K562 (cell line): ENCODE measurements at regions not wholly inside any gene's neighbourhood (a gene's known extent, or its start where the extent isn't known, plus 50 kb on each side); places are given as distances from the start of the nearest gene placed in this dataset.

Source experiments
- ATAC-seq: fragments of 200-7000 bp; cut with Tn5 transposase; 3 replicates; pipeline ENCODE4 v1.9.1; 2020; ENCODE audit warnings: moderate library complexity
- BruUV-seq: library from RNA; stranded (reverse); fragments of 400-500 nt; replicated peaks from 2 replicates; lab custom pipeline; 2021; lab: Mats Ljungman, UMichigan
- CTCF ChIA-PET: fragments of 300-600 bp; formaldehyde crosslinking; extraction: SDS; loops from one replicate; lab custom pipeline; 2021; ENCODE audit warnings: low intra/inter-chr PET ratio; lab: Yijun Ruan, JAX
- POLR2A ChIA-PET: fragments of 300-600, 350-650 bp; sonication (Branson Sonifier 250); formaldehyde crosslinking; extraction: SDS; loops from one replicate; lab custom pipeline; 2021; ENCODE audit warnings: antibody characterized with exemption, inconsistent platforms; lab: Yijun Ruan, JAX
- DNase-seq, 4 experiments: peaks; one replicate each; pipeline versions ENCODE4 v3.0.0 to v3.0.0-alpha.2; 2011 to 2018; ENCODE audit warnings: low spot score in 3 of 4, mixed read lengths in 3 of 4; ENCODE audit errors: extremely low read depth in 1 of 4
- FAIRE-seq: peaks from 2 replicates; lab custom pipeline; 2011; peaks lifted over from hg19 to GRCh38; lab: Jason Lieb, UNC
- H2AFZ ChIP-seq: 2 replicates; pipeline ENCODE4 v1.6.0; 2011; ENCODE audit warnings: low read depth, low read length, control low read depth, inconsistent platforms
- H3K27ac ChIP-seq: fragments of 200-600 bp; 3 replicates; pipeline ENCODE4 v1.8.0; 2011; ENCODE audit warnings: low read depth, mild to moderate bottlenecking, control low read depth, inconsistent platforms, low read length, moderate library complexity, mixed read lengths; ENCODE audit errors: extremely low read depth
- H3K27me3 ChIP-seq, 2 experiments: fragments of 300-600 bp in 1 of 2; 2 replicates in 1 of 2; 3 replicates in 1 of 2; pipeline versions ENCODE4 v1.6.0 to v1.8.0; 2011; ENCODE audit warnings: inconsistent platforms in 2 of 2, low read length in 2 of 2, mild to moderate bottlenecking in 1 of 2, mixed read lengths in 1 of 2, moderate library complexity in 1 of 2; ENCODE audit not compliant: control insufficient read depth in 2 of 2, insufficient read depth in 2 of 2
- H3K36me3 ChIP-seq: fragments of 300-600 bp; 3 replicates; pipeline ENCODE4 v1.8.0; 2011; ENCODE audit warnings: mild to moderate bottlenecking, low read length, inconsistent platforms; ENCODE audit not compliant: control insufficient read depth, insufficient read depth
- H3K4me1 ChIP-seq, 2 experiments: fragments of 200-600 bp in 1 of 2; replicated peaks in 1 of 2; 2 replicates in 1 of 2; 3 replicates in 1 of 2; pipeline versions ENCODE4 v1.5.1 to v1.8.0; 2011; ENCODE audit warnings: inconsistent platforms in 2 of 2, low read length in 2 of 2, mild to moderate bottlenecking in 1 of 2, mixed read lengths in 1 of 2, moderate library complexity in 1 of 2; ENCODE audit not compliant: control insufficient read depth in 2 of 2, insufficient read depth in 2 of 2
- H3K4me2 ChIP-seq: 2 replicates; pipeline ENCODE4 v1.6.1; 2011; ENCODE audit warnings: low read length, control low read depth, inconsistent platforms, mixed read lengths; ENCODE audit not compliant: insufficient read depth
- H3K4me3 ChIP-seq: fragments of 200-600 bp; sonication (generic), shearing (Covaris generic); 2 replicates; pipeline ENCODE4 v1.5.1; 2016; ENCODE audit warnings: control low read depth, inconsistent platforms
- H3K79me2 ChIP-seq: fragments of 200-600 bp; 3 replicates; pipeline ENCODE4 v1.8.0; 2011; ENCODE audit warnings: low read length, inconsistent platforms; ENCODE audit not compliant: control insufficient read depth, insufficient read depth
- H3K9ac ChIP-seq, 2 experiments: 2 replicates each; pipeline versions ENCODE4 v1.6.0 to v1.6.1; 2011; ENCODE audit warnings: low read depth in 2 of 2, low read length in 2 of 2, control low read depth in 1 of 2, inconsistent platforms in 1 of 2, mild to moderate bottlenecking in 1 of 2, mixed read lengths in 1 of 2; ENCODE audit not compliant: insufficient read depth in 1 of 2
- H3K9me1 ChIP-seq: one replicate; pipeline ENCODE4 v1.6.0; 2011; ENCODE audit warnings: inconsistent platforms, mild to moderate bottlenecking, low read length, moderate library complexity; ENCODE audit not compliant: control insufficient read depth, insufficient read depth
- H3K9me3 ChIP-seq: replicated peaks from 2 replicates; pipeline ENCODE4 v1.5.1; 2011; ENCODE audit warnings: low read depth, low read length, inconsistent platforms; ENCODE audit not compliant: control insufficient read depth, insufficient read depth
- H4K20me1 ChIP-seq: replicated peaks from 2 replicates; pipeline ENCODE4 v1.6.1; 2011; ENCODE audit warnings: low read length, inconsistent platforms, mixed read lengths; ENCODE audit not compliant: control insufficient read depth, insufficient read depth
- EP300 ChIP-seq: IDR thresholded peaks from 2 replicates; pipeline ENCODE4 v1.6.1; 2012; ENCODE audit warnings: low read length, improper control_type of control experiment
- HNRNPH1 ChIP-seq: fragments of 200-400 bp; formaldehyde crosslinking; optimal IDR thresholded peaks from 2 replicates; pipeline ENCODE3; 2017; ENCODE audit warnings: low read depth, mild to moderate bottlenecking, low read length, moderate library complexity
- KAT7 ChIP-seq: sonication (generic); formaldehyde crosslinking; IDR thresholded peaks from 2 replicates; pipeline ENCODE4 v1.8.0; 2022; ENCODE audit warnings: missing genetic modification reagents, mild to moderate bottlenecking, borderline replicate concordance
- MEIS2 ChIP-seq: fragments of 450-650 bp; IDR thresholded peaks from 2 replicates; pipeline ENCODE4 v1.6.1; 2014; ENCODE audit warnings: mild to moderate bottlenecking; ENCODE audit not compliant: partially characterized antibody
- PTRF ChIP-seq: fragments of 450-650 bp; IDR thresholded peaks from 2 replicates; pipeline ENCODE4 v1.6.1; 2016; ENCODE audit warnings: mild to moderate bottlenecking, missing genetic modification characterization, missing compliant biosample characterization
- SMARCC2 ChIP-seq: fragments of 450-650 bp; IDR thresholded peaks from 2 replicates; pipeline ENCODE4 v1.6.1; 2017; ENCODE audit warnings: antibody characterized with exemption, moderate library complexity, mild to moderate bottlenecking, low read depth
- SRSF1 ChIP-seq: fragments of 200-400 bp; formaldehyde crosslinking; IDR thresholded peaks from 2 replicates; pipeline ENCODE4 v1.6.1; 2017; ENCODE audit warnings: mild to moderate bottlenecking, low read depth, low read length, moderate library complexity
- TRIM28 ChIP-seq: fragments of 450-650 bp; IDR thresholded peaks from 2 replicates; pipeline ENCODE4 v1.6.1; 2017
- XRCC5 ChIP-seq: fragments of 200-400 bp; formaldehyde crosslinking; IDR thresholded peaks from 2 replicates; pipeline ENCODE4 v1.6.1; 2017; ENCODE audit warnings: low read depth, mild to moderate bottlenecking, low read length
- YBX1 ChIP-seq: fragments of 450-650 bp; IDR thresholded peaks from 2 replicates; pipeline ENCODE4 v1.7.1; 2016; ENCODE audit warnings: mild to moderate bottlenecking
- ZBTB49 ChIP-seq: sonication (generic); formaldehyde crosslinking; IDR thresholded peaks from 2 replicates; pipeline ENCODE4 v1.8.0; 2022; ENCODE audit warnings: missing genetic modification reagents, mild to moderate bottlenecking, borderline replicate concordance
- ZNF354B ChIP-seq: fragments of 250-450 bp; sonication (Bioruptor Pico); IDR thresholded peaks from 2 replicates; pipeline ENCODE4 v1.4.0; 2020
- WGBS: fragments of 100-300 bp; shearing (Covaris generic); methylation state at CpG from one replicate; pipeline ENCODE4 v1.1.6; 2016; ENCODE audit warnings: low coverage, mixed read lengths; ENCODE audit not compliant: insufficient coverage; ENCODE audit errors: missing lambda C conversion rate; 5-methylcytosine and 5-hydroxymethylcytosine counted together
- in situ Hi-C: fragments of 300-500 bp; cut with MboI; formaldehyde crosslinking; loops from 4 replicates; pipeline ENCODE4 v1.15.0; 2018; ENCODE audit warnings: inconsistent platforms, mixed read lengths
- intact Hi-C: fragments of 100-400 bp; cut with micrococcal nuclease; formaldehyde crosslinking; loops from 2 replicates; pipeline ENCODE4 v1.14.2; 2022
- TF ChIP-seq, protein P1 (sequence below): fragments of 200-800 bp; sonication (Bioruptor generic); IDR thresholded peaks from 2 replicates; pipeline ENCODE4 v1.6.1; 2017; ENCODE audit warnings: missing genetic modification characterization, missing compliant biosample characterization

GRCh38 chr4:60663769-60664168 lies 536.4 kb upstream of the ADGRL3 start:
- 2% methylated on average over 4 of the region's 4 CpGs for WGBS
- Histone ChIP-seq H3K27ac (no peak overlapping the region), H2AFZ (no peak overlapping the region), H4K20me1 (no peaks in the 10 kb centered on the region), H3K9me1 (no peaks in the 10 kb centered on the region), H3K4me2 (no peak overlapping the region), H3K9ac (no peak overlapping the region), H3K9me3 (no peaks in the 10 kb centered on the region), H3K27me3 (no peaks in the 10 kb centered on the region), H3K36me3 (no peaks in the 10 kb centered on the region), H3K4me1 (no peaks in the 10 kb centered on the region), H3K79me2 (no peaks in the 10 kb centered on the region), H3K4me3 (no peak overlapping the region)
- no peak for FAIRE-seq
- BruUV-seq: no TSS peak
- ChIA-PET POLR2A (no interaction called here), CTCF (no interaction called here)
- no peak for ATAC-seq
- TF ChIP-seq EP300 (no peak), KAT7 (CRISPR knock-in tag) (no peak)
- in situ Hi-C loops (no loop called here), intact Hi-C loops (no loop called here)
- no peak for DNase-seq

GRCh38 chr4:60682901-60683300 lies 517.2 kb upstream of the ADGRL3 start:
- POLR2A ChIA-PET: no interaction called here
- H3K27me3 ChIP-seq: no peaks in the 10 kb centered on the region
- H4K20me1 ChIP-seq: no peaks in the 10 kb centered on the region
- DNase-seq (no peak), ATAC-seq (no peak), FAIRE-seq (no peak)
- no peaks in the 10 kb centered on the region for H3K9me1 ChIP-seq
- CTCF ChIA-PET: no interaction called here
- H3K4me2 ChIP-seq: no peak overlapping the region
- WGBS: 0% methylated on average over 1 of the region's 1 CpG
- H3K9ac ChIP-seq: no peak overlapping the region
- H3K9me3 ChIP-seq: no peaks in the 10 kb centered on the region
- in situ Hi-C loops (no loop called here), intact Hi-C loops (no loop called here)
- no peaks in the 10 kb centered on the region for H3K79me2 ChIP-seq
- no peaks in the 10 kb centered on the region for H3K36me3 ChIP-seq
- no peaks in the 10 kb centered on the region for H3K4me1 ChIP-seq
- no peak overlapping the region for H2AFZ ChIP-seq
- H3K4me3 ChIP-seq: no peak overlapping the region
- H3K27ac ChIP-seq: no peak overlapping the region
- no TSS peak for BruUV-seq
- no peak for TF ChIP-seq YBX1
- no peak for TF ChIP-seq SRSF1
- no peak for TF ChIP-seq PTRF (tag)
- no peak for TF ChIP-seq XRCC5
- no peak for TF ChIP-seq MEIS2
- TF ChIP-seq TRIM28: no peak
- TF ChIP-seq HNRNPH1: no peak
- TF ChIP-seq, protein P1, sequence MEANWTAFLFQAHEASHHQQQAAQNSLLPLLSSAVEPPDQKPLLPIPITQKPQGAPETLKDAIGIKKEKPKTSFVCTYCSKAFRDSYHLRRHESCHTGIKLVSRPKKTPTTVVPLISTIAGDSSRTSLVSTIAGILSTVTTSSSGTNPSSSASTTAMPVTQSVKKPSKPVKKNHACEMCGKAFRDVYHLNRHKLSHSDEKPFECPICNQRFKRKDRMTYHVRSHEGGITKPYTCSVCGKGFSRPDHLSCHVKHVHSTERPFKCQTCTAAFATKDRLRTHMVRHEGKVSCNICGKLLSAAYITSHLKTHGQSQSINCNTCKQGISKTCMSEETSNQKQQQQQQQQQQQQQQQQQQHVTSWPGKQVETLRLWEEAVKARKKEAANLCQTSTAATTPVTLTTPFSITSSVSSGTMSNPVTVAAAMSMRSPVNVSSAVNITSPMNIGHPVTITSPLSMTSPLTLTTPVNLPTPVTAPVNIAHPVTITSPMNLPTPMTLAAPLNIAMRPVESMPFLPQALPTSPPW (CRISPR knock-in tag): no peak
- TF ChIP-seq SMARCC2: no peak
- TF ChIP-seq ZBTB49 (CRISPR knock-in tag): no peak
- no peak for TF ChIP-seq ZNF354B (CRISPR knock-in tag)
